ENCODE measurements at regions not wholly inside any gene's neighbourhood (a gene's known extent, or its start where the extent isn't known, plus 50 kb on each side); places are given as distances from the start of the nearest gene placed in this dataset.

DNA sequence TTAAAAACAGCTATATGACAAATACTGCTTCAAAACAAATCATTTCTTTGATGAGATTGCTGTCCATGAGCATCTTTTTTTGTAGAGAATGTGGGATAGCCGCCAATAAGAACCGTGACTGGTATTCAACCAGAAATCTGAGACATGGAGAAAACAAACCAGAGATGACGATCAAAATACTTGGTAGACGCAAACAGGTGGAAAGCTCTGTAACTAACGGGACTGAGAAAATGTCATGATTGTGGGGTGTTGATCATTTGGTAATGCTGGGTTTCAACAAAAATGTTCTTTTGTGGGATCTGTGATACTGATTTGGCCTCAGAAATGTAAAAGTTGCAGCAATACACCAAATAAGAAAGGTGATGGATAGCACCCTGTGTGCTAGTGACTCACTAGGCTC lies 364.8 kb downstream of the NYAP2 start:
- Histone ChIP-seq H3K36me3 (ENCODE audit: control insufficient read depth in 2 of 3, insufficient read depth in 3 of 3, low read length in 3 of 3) (no peaks in the 10 kb centered on the region), H3K4me1 (ENCODE audit: control insufficient read depth in 2 of 3, insufficient read depth in 2 of 3, low read depth in 1 of 3, low read length in 3 of 3) (no peaks in the 10 kb centered on the region), H3K9me3 (ENCODE audit: control insufficient read depth in 2 of 3, insufficient read depth in 1 of 3, low read length in 3 of 3) (no peaks in the 10 kb centered on the region), H3K27ac (ENCODE audit: low read depth in 2 of 2, low read length in 2 of 2) (no peak overlapping the region), H3K27me3 (ENCODE audit: control insufficient read depth, insufficient read depth, low read length) (no peaks in the 10 kb centered on the region), H3K4me3 (ENCODE audit: low read length in 3 of 3) (no peak overlapping the region), H3K9ac (ENCODE audit: low read length in 3 of 3) (no peak overlapping the region)
- DNase-seq (no peak), FAIRE-seq (no peak)
- intact Hi-C loops (cut with DNase I): no loop called here
- TF ChIP-seq CTCF (IDR thresholded peaks at IDR 0.05; ENCODE audit: borderline replicate concordance, extremely low read depth, insufficient read depth): no peak

- no peaks in the 10 kb centered on the region for H3K36me3 ChIP-seq (ENCODE audit: control insufficient read depth in 2 of 3, insufficient read depth in 3 of 3, low read length in 3 of 3)
- no peaks in the 10 kb centered on the region for H3K27me3 ChIP-seq (ENCODE audit: control insufficient read depth, insufficient read depth, low read length)
- no peaks in the 10 kb centered on the region for H3K4me1 ChIP-seq (ENCODE audit: control insufficient read depth in 2 of 3, insufficient read depth in 2 of 3, low read depth in 1 of 3, low read length in 3 of 3)
- no peaks in the 10 kb centered on the region for H3K9me3 ChIP-seq (ENCODE audit: control insufficient read depth in 2 of 3, insufficient read depth in 1 of 3, low read length in 3 of 3)
- H3K27ac ChIP-seq (ENCODE audit: low read depth in 2 of 2, low read length in 2 of 2): no peak overlapping the region
- intact Hi-C loops (cut with DNase I): no loop called here
- no peak overlapping the region for H3K9ac ChIP-seq (ENCODE audit: low read length in 3 of 3)
- H3K4me3 ChIP-seq (ENCODE audit: low read length in 3 of 3): no peak overlapping the region
- no peak for DNase-seq
- TF ChIP-seq CTCF (IDR thresholded peaks at IDR 0.05; ENCODE audit: borderline replicate concordance, extremely low read depth, insufficient read depth): no peak
- no peak for FAIRE-seq
Measured at GRCh38 chr2:225763711-225764110, 364.2 kb downstream of the NYAP2 start.

- FAIRE-seq: no peak
- no peak for DNase-seq
- no peak for TF ChIP-seq CTCF (IDR thresholded peaks at IDR 0.05; ENCODE audit: borderline replicate concordance, extremely low read depth, insufficient read depth)
Measured at GRCh38 chr2:225761396-225761795, 361.9 kb downstream of the NYAP2 start.

DNA sequence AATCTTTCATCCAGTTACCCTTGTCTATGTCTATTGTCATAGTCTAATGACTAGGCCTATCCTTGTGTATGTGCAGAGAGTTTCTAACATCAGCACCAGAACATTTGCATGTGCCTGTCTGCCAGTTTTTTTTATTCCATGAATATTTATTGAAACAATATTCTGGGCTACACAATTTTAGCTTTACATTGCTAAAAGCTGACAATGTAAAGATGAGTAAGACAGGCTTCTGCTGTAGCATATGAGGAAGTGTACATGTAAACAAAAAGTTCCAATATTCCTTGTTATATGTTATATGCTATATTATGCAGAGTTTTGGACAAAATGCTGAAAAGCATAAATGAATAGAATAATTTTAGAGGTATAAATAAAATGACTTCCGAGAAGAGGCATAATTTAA lies 357.7 kb downstream of the NYAP2 start:
- Histone ChIP-seq H3K4me3 (ENCODE audit: low read length in 3 of 3) (no peak overlapping the region), H3K36me3 (ENCODE audit: control insufficient read depth in 2 of 3, insufficient read depth in 3 of 3, low read length in 3 of 3) (no peaks in the 10 kb centered on the region), H3K9me3 (ENCODE audit: control insufficient read depth in 2 of 3, insufficient read depth in 1 of 3, low read length in 3 of 3) (no peaks in the 10 kb centered on the region), H3K27ac (ENCODE audit: low read depth in 2 of 2, low read length in 2 of 2) (no peak overlapping the region), H3K4me1 (ENCODE audit: control insufficient read depth in 2 of 3, insufficient read depth in 2 of 3, low read depth in 1 of 3, low read length in 3 of 3) (no peaks in the 10 kb centered on the region), H3K27me3 (ENCODE audit: control insufficient read depth, insufficient read depth, low read length) (no peaks in the 10 kb centered on the region), H3K9ac (ENCODE audit: low read length in 3 of 3) (no peak overlapping the region)
- no peak for FAIRE-seq
- intact Hi-C loops (cut with DNase I): no loop called here
- no peak for TF ChIP-seq CTCF (IDR thresholded peaks at IDR 0.05; ENCODE audit: borderline replicate concordance, extremely low read depth, insufficient read depth)
- no peak for DNase-seq

More at GRCh38 chr2:225761396-225761795, 361.9 kb downstream of the NYAP2 start:
- no peaks in the 10 kb centered on the region for H3K9me3 ChIP-seq (ENCODE audit: control insufficient read depth in 2 of 3, insufficient read depth in 1 of 3, low read length in 3 of 3)
- no peaks in the 10 kb centered on the region for H3K27me3 ChIP-seq (ENCODE audit: control insufficient read depth, insufficient read depth, low read length)
- H3K9ac ChIP-seq (ENCODE audit: low read length in 3 of 3): no peak overlapping the region
- H3K4me3 ChIP-seq (ENCODE audit: low read length in 3 of 3): no peak overlapping the region
- no peaks in the 10 kb centered on the region for H3K36me3 ChIP-seq (ENCODE audit: control insufficient read depth in 2 of 3, insufficient read depth in 3 of 3, low read length in 3 of 3)
- intact Hi-C loops (cut with DNase I): no loop called here
- no peaks in the 10 kb centered on the region for H3K4me1 ChIP-seq (ENCODE audit: control insufficient read depth in 2 of 3, insufficient read depth in 2 of 3, low read depth in 1 of 3, low read length in 3 of 3)
- no peak overlapping the region for H3K27ac ChIP-seq (ENCODE audit: low read depth in 2 of 2, low read length in 2 of 2)
